Neural cell (in vitro differentiated cells): ENCODE measurements at regions not wholly inside any gene's neighbourhood (a gene's known extent, or its start where the extent isn't known, plus 50 kb on each side); places are given as distances from the start of the nearest gene placed in this dataset.

Experiments
- H2AFZ ChIP-seq: fragments of 200-600, 300-800 bp; sonication (generic), shearing (Covaris generic); 2 replicates; pipeline ENCODE4 v1.6.0; 2014; ENCODE audit warnings: low read depth, mild to moderate bottlenecking, antibody characterized with exemption, low read length, moderate library complexity
- H3F3A ChIP-seq: fragments of 200-600 bp; shearing (Covaris generic); 2 replicates; pipeline ENCODE4 v1.6.1; 2016; ENCODE audit warnings: mild to moderate bottlenecking, moderate library complexity, mixed read lengths, antibody characterized with exemption, low read length; ENCODE audit not compliant: insufficient read depth, poor library complexity, severe bottlenecking
- H3K27ac ChIP-seq: fragments of 200-600, 300-800 bp; sonication (generic), shearing (Covaris generic); 2 replicates; pipeline ENCODE4 v1.5.1; 2014; ENCODE audit warnings: mild to moderate bottlenecking, low read length, moderate library complexity
- H3K27me3 ChIP-seq: fragments of 300-800, 200-600 bp; sonication (generic), shearing (Covaris generic); 2 replicates; pipeline ENCODE4 v1.6.0; 2014; ENCODE audit warnings: mild to moderate bottlenecking, low read depth, low read length, moderate library complexity; ENCODE audit not compliant: insufficient read depth
- H3K36me3 ChIP-seq: fragments of 300-800, 200-600 bp; sonication (generic), shearing (Covaris generic); 2 replicates; pipeline ENCODE4 v1.5.1; 2014; ENCODE audit warnings: mild to moderate bottlenecking, antibody characterized with exemption, low read length, moderate library complexity; ENCODE audit not compliant: insufficient read depth
- H3K4me2 ChIP-seq: fragments of 300-800, 200-600 bp; sonication (generic), shearing (Covaris generic); 2 replicates; pipeline ENCODE4 v1.6.0; 2014; ENCODE audit warnings: mild to moderate bottlenecking, low read length
- H3K4me3 ChIP-seq: fragments of 300-800, 200-600 bp; sonication (generic), shearing (Covaris generic); 2 replicates; pipeline ENCODE4 v1.5.1; 2014; ENCODE audit warnings: mild to moderate bottlenecking, low read length, moderate library complexity
- H3K79me2 ChIP-seq: fragments of 200-600 bp; shearing (Covaris generic); replicated peaks from 2 replicates; pipeline ENCODE4 v1.6.0; 2014; ENCODE audit warnings: mild to moderate bottlenecking, low read length, moderate library complexity; ENCODE audit not compliant: insufficient read depth
- H3K9ac ChIP-seq: fragments of 300-800, 200-600 bp; sonication (generic), shearing (Covaris generic); 2 replicates; pipeline ENCODE4 v1.6.1; 2016; ENCODE audit warnings: mild to moderate bottlenecking, low read length, mixed read lengths
- H3K9me2 ChIP-seq: fragments of 200-600 bp; shearing (Covaris generic); 2 replicates; pipeline ENCODE4 v1.6.1; 2016; ENCODE audit warnings: mild to moderate bottlenecking, low read length, mixed read lengths; ENCODE audit not compliant: insufficient read depth
- H3K9me3 ChIP-seq: fragments of 200-600, 300-800 bp; sonication (generic), shearing (Covaris generic); 2 replicates; pipeline ENCODE4 v1.6.1; 2016; ENCODE audit warnings: mild to moderate bottlenecking, mixed run types, low read length, moderate library complexity, mixed read lengths
- H4K20me1 ChIP-seq: fragments of 200-600 bp; shearing (Covaris generic); 2 replicates; pipeline ENCODE4 v1.6.1; 2016; ENCODE audit warnings: mild to moderate bottlenecking, mixed run types; ENCODE audit not compliant: insufficient read depth
- CTCF ChIP-seq: fragments of 450-650 bp; IDR thresholded peaks from 2 replicates; pipeline ENCODE4 v1.5.1; 2014; ENCODE audit warnings: antibody characterized with exemption, mild to moderate bottlenecking, moderate library complexity; ENCODE audit not compliant: poor library complexity, severe bottlenecking
- EP300 ChIP-seq: fragments of 450-650 bp; conservative IDR thresholded peaks from 2 replicates; pipeline ENCODE4 v1.6.1; 2014; ENCODE audit warnings: antibody characterized with exemption, mild to moderate bottlenecking, moderate library complexity; ENCODE audit not compliant: poor library complexity, severe bottlenecking
- EZH2 ChIP-seq: fragments of 200-600, 300-800 bp; shearing (Covaris generic), sonication (generic); IDR thresholded peaks from 2 replicates; pipeline ENCODE4 v1.6.1; 2014; ENCODE audit warnings: antibody characterized with exemption, low read length, borderline replicate concordance, mild to moderate bottlenecking; ENCODE audit not compliant: insufficient read depth, poor library complexity, severe bottlenecking
- MXI1 ChIP-seq: fragments of 450-650 bp; conservative IDR thresholded peaks from 2 replicates; pipeline ENCODE4 v1.6.1; 2014; ENCODE audit warnings: antibody characterized with exemption, mild to moderate bottlenecking; ENCODE audit not compliant: poor library complexity, severe bottlenecking
- POLR2AphosphoS5 ChIP-seq: IDR thresholded peaks from 2 replicates; pipeline ENCODE4 v1.6.1; 2012
- RAD21 ChIP-seq: fragments of 450-650 bp; conservative IDR thresholded peaks from 2 replicates; pipeline ENCODE4 v1.6.1; 2014; ENCODE audit warnings: antibody characterized with exemption, mild to moderate bottlenecking, moderate library complexity
- REST ChIP-seq: IDR thresholded peaks from 2 replicates; pipeline ENCODE4 v1.6.1; 2012; ENCODE audit warnings: borderline replicate concordance
- SMC3 ChIP-seq: fragments of 450-650 bp; conservative IDR thresholded peaks from 2 replicates; pipeline ENCODE4 v1.6.1; 2014; ENCODE audit warnings: antibody characterized with exemption, mild to moderate bottlenecking, moderate library complexity; ENCODE audit not compliant: poor library complexity
- TAF1 ChIP-seq: IDR thresholded peaks from 2 replicates; pipeline ENCODE4 v1.6.1; 2012; ENCODE audit warnings: low read depth

- no peaks in the 10 kb centered on the region for H3K27me3 ChIP-seq
- H3K4me2 ChIP-seq, result no peak overlapping the region
- H2AFZ ChIP-seq, result no peak overlapping the region
- H3K79me2 ChIP-seq, result no peaks in the 10 kb centered on the region
- no peak overlapping the region for H3K9ac ChIP-seq
- H3K4me3 ChIP-seq, result no peak overlapping the region
- no peaks in the 10 kb centered on the region for H3K9me2 ChIP-seq
- no peaks in the 10 kb centered on the region for H3K9me3 ChIP-seq
- no peak overlapping the region for H3K27ac ChIP-seq
- H4K20me1 ChIP-seq, result no peaks in the 10 kb centered on the region
- no peaks in the 10 kb centered on the region for H3K36me3 ChIP-seq
- TF ChIP-seq EZH2 (no peak), RAD21 (no peak), POLR2AphosphoS5 (no peak), REST (no peak), TAF1 (no peak), MXI1 (no peak), CTCF (no peak), EP300 (no peak), SMC3 (no peak)
- H3F3A ChIP-seq, result no peaks in the 10 kb centered on the region
Observed at GRCh38 chr12:107223821-107224220, 130.5 kb upstream of the CRY1 start.

- TF ChIP-seq SMC3 (no peak), CTCF (no peak), EP300 (no peak), POLR2AphosphoS5 (no peak), RAD21 (no peak), TAF1 (no peak), MXI1 (no peak), REST (no peak), EZH2 (no peak)
- Histone ChIP-seq H3K9me2 (no peaks in the 10 kb centered on the region), H2AFZ (no peak overlapping the region), H3K9ac (no peak overlapping the region), H3K79me2 (no peaks in the 10 kb centered on the region), H3F3A (no peaks in the 10 kb centered on the region), H3K36me3 (no peaks in the 10 kb centered on the region), H4K20me1 (no peaks in the 10 kb centered on the region), H3K27me3 (no peaks in the 10 kb centered on the region), H3K9me3 (no peaks in the 10 kb centered on the region), H3K4me2 (no peak overlapping the region), H3K4me3 (no peak overlapping the region), H3K27ac (no peak overlapping the region)
Observed at GRCh38 chr12:107225635-107226034, 132.3 kb upstream of the CRY1 start.
